WTC11 (cell line): ENCODE measurements at regions not wholly inside any gene's neighbourhood (a gene's known extent, or its start where the extent isn't known, plus 50 kb on each side); places are given as distances from the start of the nearest gene placed in this dataset.
"Not testable (repeated sequence)": the region's sequence is repeated elsewhere in the genome, so short reads cannot be mapped to it uniquely, and the experiment has no call there.

Experiments used
- ATAC-seq: fragments of 200-7000 bp; cut with Tn5 transposase; 2 replicates; pipeline ENCODE4 v1.10.0; 2021; ENCODE audit warnings: mild to moderate bottlenecking, moderate library complexity
- CTCF ChIA-PET: fragments of 300-600 bp; sonication (Branson Sonifier 250); formaldehyde crosslinking; loops from one replicate; lab custom pipeline; 2021; ENCODE audit warnings: antibody characterized with exemption; lab: Charles Lee
- POLR2A ChIA-PET: fragments of 350-600 bp; sonication (Branson Sonifier 250); formaldehyde crosslinking; loops from one replicate; lab custom pipeline; 2021; ENCODE audit warnings: antibody characterized with exemption; lab: Charles Lee
- DNase-seq: peaks from one replicate; pipeline ENCODE4 v3.0.0; 2021; ENCODE audit warnings: low spot score
- H3K27ac Mint-ChIP-seq: 2 replicates; pipeline ENCODE4 v1.8.0; 2021; ENCODE audit warnings: mixed read lengths
- H3K27me3 Mint-ChIP-seq: 2 replicates; pipeline ENCODE4 v1.8.0; 2021; ENCODE audit warnings: low read depth, mild to moderate bottlenecking, moderate library complexity, mixed read lengths
- H3K36me3 Mint-ChIP-seq: 2 replicates; pipeline ENCODE4 v1.8.0; 2021; ENCODE audit warnings: mixed read lengths
- H3K4me1 Mint-ChIP-seq: 2 replicates; pipeline ENCODE4 v1.8.0; 2022; ENCODE audit warnings: mixed read lengths
- H3K4me3 Mint-ChIP-seq: 2 replicates; pipeline ENCODE4 v1.8.0; 2021; ENCODE audit warnings: mild to moderate bottlenecking, moderate library complexity, mixed read lengths
- H3K9me3 Mint-ChIP-seq: 2 replicates; pipeline ENCODE4 v1.8.0; 2021; ENCODE audit warnings: mixed read lengths
- CREB1 ChIP-seq: sonication (generic); formaldehyde crosslinking; IDR thresholded peaks from 2 replicates; pipeline ENCODE4 v1.8.0; 2023; ENCODE audit warnings: mild to moderate bottlenecking, missing genetic modification reagents
- ELF4 ChIP-seq: sonication (generic); formaldehyde crosslinking; IDR thresholded peaks from 2 replicates; pipeline ENCODE4 v1.8.1; 2022; ENCODE audit warnings: low read depth, mild to moderate bottlenecking, moderate library complexity, missing genetic modification reagents
- EMX1 ChIP-seq: fragments of 250-450 bp; sonication (Bioruptor Pico); IDR thresholded peaks from 2 replicates; pipeline ENCODE4 v1.8.0; 2021; ENCODE audit warnings: mild to moderate bottlenecking
- FOXJ3 ChIP-seq: sonication (generic); formaldehyde crosslinking; IDR thresholded peaks from 2 replicates; pipeline ENCODE4 v1.9.0; 2021; ENCODE audit warnings: missing genetic modification reagents, mild to moderate bottlenecking, borderline replicate concordance
- GABPB1 ChIP-seq: sonication (generic); formaldehyde crosslinking; IDR thresholded peaks from 2 replicates; pipeline ENCODE4 v1.8.1; 2023; ENCODE audit warnings: mild to moderate bottlenecking, missing genetic modification reagents
- MXD4 ChIP-seq: fragments of 250-450 bp; sonication (Bioruptor Pico); IDR thresholded peaks from 2 replicates; pipeline ENCODE4 v1.8.0; 2021; ENCODE audit warnings: mild to moderate bottlenecking, moderate library complexity, borderline replicate concordance
- NR2C2 ChIP-seq: sonication (generic); formaldehyde crosslinking; IDR thresholded peaks from 2 replicates; pipeline ENCODE4 v1.8.0; 2022; ENCODE audit warnings: mild to moderate bottlenecking, missing genetic modification reagents
- SP1 ChIP-seq: sonication (generic); formaldehyde crosslinking; conservative IDR thresholded peaks from 2 replicates; pipeline ENCODE4 v1.8.1; 2022; ENCODE audit warnings: missing genetic modification reagents
- TP53 ChIP-seq: sonication (generic); formaldehyde crosslinking; IDR thresholded peaks from 2 replicates; pipeline ENCODE4 v1.8.1; 2023; ENCODE audit warnings: mild to moderate bottlenecking, missing genetic modification reagents
- ZBTB21 ChIP-seq: sonication (generic); formaldehyde crosslinking; IDR thresholded peaks from 2 replicates; pipeline ENCODE4 v1.8.1; 2023; ENCODE audit warnings: mild to moderate bottlenecking, missing genetic modification reagents, borderline replicate concordance
- TF ChIP-seq, protein P1 (sequence below): sonication (generic); formaldehyde crosslinking; IDR thresholded peaks from 2 replicates; pipeline ENCODE4 v1.8.1; 2022; ENCODE audit warnings: missing genetic modification reagents, borderline replicate concordance
- TF ChIP-seq, protein P2 (sequence below): sonication (generic); formaldehyde crosslinking; IDR thresholded peaks from 2 replicates; pipeline ENCODE4 v1.8.0; 2022; ENCODE audit warnings: missing genetic modification reagents
- TF ChIP-seq, protein P3 (sequence below): sonication (generic); formaldehyde crosslinking; IDR thresholded peaks from 2 replicates; pipeline ENCODE4 v1.8.1; 2023; ENCODE audit warnings: mild to moderate bottlenecking, moderate library complexity, missing genetic modification reagents
- TF ChIP-seq, protein P4 (sequence below): fragments of 250-450 bp; sonication (Bioruptor Pico); IDR thresholded peaks from 2 replicates; pipeline ENCODE4 v1.9.0; 2021; ENCODE audit warnings: moderate library complexity, mild to moderate bottlenecking, inconsistent platforms, borderline replicate concordance
- TF ChIP-seq, protein P5 (sequence below): sonication (generic); formaldehyde crosslinking; IDR thresholded peaks from 2 replicates; pipeline ENCODE4 v1.8.1; 2023; ENCODE audit warnings: mild to moderate bottlenecking, missing genetic modification reagents, moderate library complexity
- TF ChIP-seq, protein P6 (sequence below): sonication (generic); formaldehyde crosslinking; IDR thresholded peaks from 2 replicates; pipeline ENCODE4 v1.8.1; 2022; ENCODE audit warnings: low read depth, mild to moderate bottlenecking, moderate library complexity, missing genetic modification reagents, borderline replicate concordance
- TF ChIP-seq, protein P7 (sequence below): fragments of 250-450 bp; sonication (Bioruptor Pico); IDR thresholded peaks from 2 replicates; pipeline ENCODE4 v1.9.0; 2021; ENCODE audit warnings: mild to moderate bottlenecking

DNA sequence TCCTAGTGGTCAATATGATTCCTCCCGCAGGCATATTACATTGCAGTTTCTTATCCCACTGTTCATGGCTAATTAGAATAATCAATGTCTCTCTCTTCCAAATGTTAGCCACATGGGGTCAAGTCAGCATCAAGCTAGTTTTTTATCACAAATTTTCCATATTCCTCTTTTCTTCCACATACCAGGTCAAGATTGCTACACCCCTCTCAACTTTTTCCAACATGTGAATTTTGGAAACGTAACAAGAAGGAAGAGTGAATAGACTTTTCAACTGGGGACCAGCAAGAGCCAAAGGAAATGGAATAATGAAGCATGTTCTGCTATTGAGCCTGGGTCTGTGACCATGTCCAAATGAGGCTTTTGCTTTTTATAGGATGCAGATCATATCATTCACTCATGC, 65.1 kb downstream of the SOD2 start:
- ChIA-PET POLR2A (no interaction called here), CTCF (no interaction called here)
- Mint-ChIP-seq H3K4me1 (peaks cover 10% of the 10 kb centered on the region), H3K27me3 (no peaks in the 10 kb centered on the region), H3K9me3 (peaks cover 12% of the 10 kb centered on the region; the same call in 1 of the 2 replicates), H3K27ac (no peak overlapping the region), H3K36me3 (no peaks in the 10 kb centered on the region), H3K4me3 (no peak overlapping the region)
- DNase-seq, result no peak
- TF ChIP-seq GABPB1, result no peak
- TF ChIP-seq, protein P1, sequence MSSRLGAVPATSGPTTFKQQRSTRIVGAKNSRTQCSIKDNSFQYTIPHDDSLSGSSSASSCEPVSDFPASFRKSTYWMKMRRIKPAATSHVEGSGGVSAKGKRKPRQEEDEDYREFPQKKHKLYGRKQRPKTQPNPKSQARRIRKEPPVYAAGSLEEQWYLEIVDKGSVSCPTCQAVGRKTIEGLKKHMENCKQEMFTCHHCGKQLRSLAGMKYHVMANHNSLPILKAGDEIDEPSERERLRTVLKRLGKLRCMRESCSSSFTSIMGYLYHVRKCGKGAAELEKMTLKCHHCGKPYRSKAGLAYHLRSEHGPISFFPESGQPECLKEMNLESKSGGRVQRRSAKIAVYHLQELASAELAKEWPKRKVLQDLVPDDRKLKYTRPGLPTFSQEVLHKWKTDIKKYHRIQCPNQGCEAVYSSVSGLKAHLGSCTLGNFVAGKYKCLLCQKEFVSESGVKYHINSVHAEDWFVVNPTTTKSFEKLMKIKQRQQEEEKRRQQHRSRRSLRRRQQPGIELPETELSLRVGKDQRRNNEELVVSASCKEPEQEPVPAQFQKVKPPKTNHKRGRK (CRISPR knock-in tag), result no peak
- no peak for TF ChIP-seq CREB1 (CRISPR knock-in tag)
- TF ChIP-seq, protein P2, sequence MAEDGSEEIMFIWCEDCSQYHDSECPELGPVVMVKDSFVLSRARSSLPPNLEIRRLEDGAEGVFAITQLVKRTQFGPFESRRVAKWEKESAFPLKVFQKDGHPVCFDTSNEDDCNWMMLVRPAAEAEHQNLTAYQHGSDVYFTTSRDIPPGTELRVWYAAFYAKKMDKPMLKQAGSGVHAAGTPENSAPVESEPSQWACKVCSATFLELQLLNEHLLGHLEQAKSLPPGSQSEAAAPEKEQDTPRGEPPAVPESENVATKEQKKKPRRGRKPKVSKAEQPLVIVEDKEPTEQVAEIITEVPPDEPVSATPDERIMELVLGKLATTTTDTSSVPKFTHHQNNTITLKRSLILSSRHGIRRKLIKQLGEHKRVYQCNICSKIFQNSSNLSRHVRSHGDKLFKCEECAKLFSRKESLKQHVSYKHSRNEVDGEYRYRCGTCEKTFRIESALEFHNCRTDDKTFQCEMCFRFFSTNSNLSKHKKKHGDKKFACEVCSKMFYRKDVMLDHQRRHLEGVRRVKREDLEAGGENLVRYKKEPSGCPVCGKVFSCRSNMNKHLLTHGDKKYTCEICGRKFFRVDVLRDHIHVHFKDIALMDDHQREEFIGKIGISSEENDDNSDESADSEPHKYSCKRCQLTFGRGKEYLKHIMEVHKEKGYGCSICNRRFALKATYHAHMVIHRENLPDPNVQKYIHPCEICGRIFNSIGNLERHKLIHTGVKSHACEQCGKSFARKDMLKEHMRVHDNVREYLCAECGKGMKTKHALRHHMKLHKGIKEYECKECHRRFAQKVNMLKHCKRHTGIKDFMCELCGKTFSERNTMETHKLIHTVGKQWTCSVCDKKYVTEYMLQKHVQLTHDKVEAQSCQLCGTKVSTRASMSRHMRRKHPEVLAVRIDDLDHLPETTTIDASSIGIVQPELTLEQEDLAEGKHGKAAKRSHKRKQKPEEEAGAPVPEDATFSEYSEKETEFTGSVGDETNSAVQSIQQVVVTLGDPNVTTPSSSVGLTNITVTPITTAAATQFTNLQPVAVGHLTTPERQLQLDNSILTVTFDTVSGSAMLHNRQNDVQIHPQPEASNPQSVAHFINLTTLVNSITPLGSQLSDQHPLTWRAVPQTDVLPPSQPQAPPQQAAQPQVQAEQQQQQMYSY, result no peak
- TF ChIP-seq, protein P3, sequence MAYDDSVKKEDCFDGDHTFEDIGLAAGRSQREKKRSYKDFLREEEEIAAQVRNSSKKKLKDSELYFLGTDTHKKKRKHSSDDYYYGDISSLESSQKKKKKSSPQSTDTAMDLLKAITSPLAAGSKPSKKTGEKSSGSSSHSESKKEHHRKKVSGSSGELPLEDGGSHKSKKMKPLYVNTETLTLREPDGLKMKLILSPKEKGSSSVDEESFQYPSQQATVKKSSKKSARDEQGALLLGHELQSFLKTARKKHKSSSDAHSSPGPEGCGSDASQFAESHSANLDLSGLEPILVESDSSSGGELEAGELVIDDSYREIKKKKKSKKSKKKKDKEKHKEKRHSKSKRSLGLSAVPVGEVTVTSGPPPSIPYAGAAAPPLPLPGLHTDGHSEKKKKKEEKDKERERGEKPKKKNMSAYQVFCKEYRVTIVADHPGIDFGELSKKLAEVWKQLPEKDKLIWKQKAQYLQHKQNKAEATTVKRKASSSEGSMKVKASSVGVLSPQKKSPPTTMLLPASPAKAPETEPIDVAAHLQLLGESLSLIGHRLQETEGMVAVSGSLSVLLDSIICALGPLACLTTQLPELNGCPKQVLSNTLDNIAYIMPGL (CRISPR knock-in tag), result no peak
- TF ChIP-seq, protein P4, sequence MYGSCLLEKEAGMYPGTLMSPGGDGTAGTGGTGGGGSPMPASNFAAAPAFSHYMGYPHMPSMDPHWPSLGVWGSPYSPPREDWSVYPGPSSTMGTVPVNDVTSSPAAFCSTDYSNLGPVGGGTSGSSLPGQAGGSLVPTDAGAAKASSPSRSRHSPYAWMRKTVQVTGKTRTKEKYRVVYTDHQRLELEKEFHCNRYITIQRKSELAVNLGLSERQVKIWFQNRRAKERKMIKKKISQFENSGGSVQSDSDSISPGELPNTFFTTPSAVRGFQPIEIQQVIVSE (CRISPR knock-in tag), result no peak
- TF ChIP-seq SP1 (CRISPR knock-in tag), result no peak
- no peak for TF ChIP-seq TP53
- no peak for ATAC-seq

DNA sequence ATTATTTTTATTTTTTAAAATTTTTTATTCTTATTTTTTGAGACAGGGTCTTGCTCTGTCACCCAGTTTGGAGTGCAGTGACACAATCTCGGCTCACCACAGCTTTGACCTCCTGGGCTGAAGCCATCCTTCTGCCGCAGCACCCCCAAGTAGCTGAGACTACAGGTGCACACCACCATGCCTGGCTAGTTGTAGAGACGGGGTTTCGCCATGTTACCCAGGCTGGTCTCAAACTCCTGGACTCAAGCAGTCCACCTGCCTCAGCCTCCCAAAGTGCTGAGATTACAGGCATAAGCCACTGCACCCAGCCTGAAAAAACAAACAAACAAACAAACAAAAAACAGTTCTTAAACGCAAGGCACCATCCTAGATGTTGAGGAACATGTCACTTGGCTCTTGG, 66.5 kb downstream of the SOD2 start:
- H3K36me3 Mint-ChIP-seq, H3K4me3 Mint-ChIP-seq, POLR2A ChIA-PET, H3K27ac Mint-ChIP-seq, H3K27me3 Mint-ChIP-seq, H3K4me1 Mint-ChIP-seq, DNase-seq, CTCF ChIA-PET, ATAC-seq: not testable (repeated sequence)
- H3K9me3 Mint-ChIP-seq, result peaks cover 12% of the 10 kb centered on the region; the same call in 1 of the 2 replicates

DNA sequence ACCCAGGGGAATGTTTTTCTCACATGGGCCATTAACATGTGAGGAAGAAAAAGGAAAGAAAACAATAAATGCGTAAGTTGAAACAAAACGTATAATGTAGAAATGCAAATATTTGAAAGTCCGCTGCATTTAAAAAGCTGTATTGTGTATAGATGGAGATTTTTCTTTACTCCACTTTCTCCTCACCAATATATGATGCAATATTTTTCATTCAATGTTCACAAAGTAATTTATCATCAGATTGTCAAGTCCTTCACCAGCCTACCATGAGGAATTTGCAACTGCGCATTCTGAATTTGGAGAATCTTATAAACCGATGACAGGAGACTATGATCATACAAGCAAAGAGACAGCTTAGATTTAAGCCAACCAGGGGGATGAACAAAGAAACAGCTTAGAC, 69.9 kb downstream of the SOD2 start:
- Mint-ChIP-seq H3K27me3 (no peaks in the 10 kb centered on the region; the same call in 1 of the 2 replicates), H3K4me3 (no peak overlapping the region), H3K4me1 (no peaks in the 10 kb centered on the region), H3K36me3 (peaks cover under 1% of the 10 kb centered on the region; the same call in 1 of the 2 replicates), H3K9me3 (peaks cover 2% of the 10 kb centered on the region), H3K27ac (no peak overlapping the region)
- ChIA-PET POLR2A (interaction anchor here (0.7 kb wide), 1 partner anchor 204 kb away, joined by 6 read pairs; no protein-coding TSS in a partner anchor), CTCF (interaction anchor here (2.1 to 5.1 kb wide), 2 partner anchors 10 to 31 kb away, joined by 10 to 23 read pairs; no protein-coding TSS in a partner anchor)
- DNase-seq, result no peak
- ATAC-seq, result no peak
- TF ChIP-seq, protein P5, sequence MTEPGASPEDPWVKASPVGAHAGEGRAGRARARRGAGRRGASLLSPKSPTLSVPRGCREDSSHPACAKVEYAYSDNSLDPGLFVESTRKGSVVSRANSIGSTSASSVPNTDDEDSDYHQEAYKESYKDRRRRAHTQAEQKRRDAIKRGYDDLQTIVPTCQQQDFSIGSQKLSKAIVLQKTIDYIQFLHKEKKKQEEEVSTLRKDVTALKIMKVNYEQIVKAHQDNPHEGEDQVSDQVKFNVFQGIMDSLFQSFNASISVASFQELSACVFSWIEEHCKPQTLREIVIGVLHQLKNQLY (CRISPR knock-in tag), result no peak
- TF ChIP-seq, protein P6, sequence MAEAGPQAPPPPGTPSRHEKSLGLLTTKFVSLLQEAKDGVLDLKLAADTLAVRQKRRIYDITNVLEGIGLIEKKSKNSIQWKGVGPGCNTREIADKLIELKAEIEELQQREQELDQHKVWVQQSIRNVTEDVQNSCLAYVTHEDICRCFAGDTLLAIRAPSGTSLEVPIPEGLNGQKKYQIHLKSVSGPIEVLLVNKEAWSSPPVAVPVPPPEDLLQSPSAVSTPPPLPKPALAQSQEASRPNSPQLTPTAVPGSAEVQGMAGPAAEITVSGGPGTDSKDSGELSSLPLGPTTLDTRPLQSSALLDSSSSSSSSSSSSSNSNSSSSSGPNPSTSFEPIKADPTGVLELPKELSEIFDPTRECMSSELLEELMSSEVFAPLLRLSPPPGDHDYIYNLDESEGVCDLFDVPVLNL (CRISPR knock-in tag), result no peak
- TF ChIP-seq SP1 (CRISPR knock-in tag), result no peak
- no peak for TF ChIP-seq EMX1 (CRISPR knock-in tag)
- TF ChIP-seq MXD4 (CRISPR knock-in tag), result no peak
- no peak for TF ChIP-seq ELF4
- TF ChIP-seq ZBTB21, result no peak
- TF ChIP-seq, protein P7, sequence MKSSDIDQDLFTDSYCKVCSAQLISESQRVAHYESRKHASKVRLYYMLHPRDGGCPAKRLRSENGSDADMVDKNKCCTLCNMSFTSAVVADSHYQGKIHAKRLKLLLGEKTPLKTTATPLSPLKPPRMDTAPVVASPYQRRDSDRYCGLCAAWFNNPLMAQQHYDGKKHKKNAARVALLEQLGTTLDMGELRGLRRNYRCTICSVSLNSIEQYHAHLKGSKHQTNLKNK, result no peak
- TF ChIP-seq, protein P2, result no peak
- TF ChIP-seq NR2C2 (CRISPR knock-in tag), result no peak
- TF ChIP-seq FOXJ3 (CRISPR knock-in tag), result no peak
